HEK293 (cell line): ENCODE measurements at regions not wholly inside any gene's neighbourhood (a gene's known extent, or its start where the extent isn't known, plus 50 kb on each side); places are given as distances from the start of the nearest gene placed in this dataset.

ENCODE experiments used
- GLI2 ChIP-seq: fragments of 450-650 bp; formaldehyde crosslinking; IDR thresholded peaks from 2 replicates; pipeline ENCODE4; 2017; ENCODE audit warnings: missing biosample characterization, missing genetic modification characterization, low read depth, borderline replicate concordance
- REPIN1 ChIP-seq: fragments of 450-650 bp; formaldehyde crosslinking; IDR thresholded peaks from 2 replicates; pipeline ENCODE4 v1.5.1; 2017; ENCODE audit warnings: missing biosample characterization, missing genetic modification characterization, low read depth
- SP2 ChIP-seq: fragments of 450-650 bp; formaldehyde crosslinking; IDR thresholded peaks from 2 replicates; pipeline ENCODE4 v1.5.1; 2016; ENCODE audit warnings: missing biosample characterization, missing genetic modification characterization
- ZFP41 ChIP-seq: fragments of 450-650 bp; formaldehyde crosslinking; IDR thresholded peaks from 2 replicates; pipeline ENCODE4 v1.5.1; 2016; ENCODE audit warnings: missing biosample characterization, missing genetic modification characterization, borderline replicate concordance
- ZNF138 ChIP-seq: fragments of 450-650 bp; formaldehyde crosslinking; IDR thresholded peaks from 2 replicates; pipeline ENCODE4 v1.5.1; 2016; ENCODE audit warnings: missing biosample characterization, missing genetic modification characterization, borderline replicate concordance
- ZNF239 ChIP-seq: fragments of 450-650 bp; formaldehyde crosslinking; IDR thresholded peaks from 2 replicates; pipeline ENCODE4 v1.5.1; 2016; ENCODE audit warnings: missing biosample characterization, missing genetic modification characterization
- TF ChIP-seq, protein P1 (sequence below): fragments of 450-650 bp; formaldehyde crosslinking; IDR thresholded peaks from 2 replicates; pipeline ENCODE4 v1.5.1; 2016; ENCODE audit warnings: missing biosample characterization, missing genetic modification characterization
- TF ChIP-seq, protein P2 (sequence below): fragments of 450-650 bp; formaldehyde crosslinking; IDR thresholded peaks from 2 replicates; pipeline ENCODE4 v1.5.1; 2016; ENCODE audit warnings: missing biosample characterization, missing genetic modification characterization
- TF ChIP-seq, protein P3 (sequence below): fragments of 450-650 bp; formaldehyde crosslinking; IDR thresholded peaks from 2 replicates; pipeline ENCODE4 v1.5.1; 2016; ENCODE audit warnings: missing biosample characterization, missing genetic modification characterization

DNA sequence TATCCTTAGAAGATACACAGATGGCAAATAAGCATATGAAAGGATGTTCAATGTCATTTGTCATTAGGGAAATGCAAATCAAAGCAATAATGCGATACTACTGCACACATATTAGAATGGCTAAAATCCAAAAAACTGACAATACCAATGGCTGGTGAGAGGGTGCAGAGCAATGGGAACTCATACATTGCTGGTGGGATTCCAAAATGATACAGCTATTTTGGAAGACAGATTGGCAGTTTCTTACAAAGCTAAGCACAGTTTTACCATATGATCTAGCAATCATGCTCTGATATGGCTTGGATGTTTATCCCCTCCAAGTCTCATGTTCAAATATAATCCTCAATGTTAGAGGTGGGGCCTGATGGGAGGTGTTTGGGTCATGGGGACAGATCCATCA is 122.6 kb downstream of the KCTD15 start:
- TF ChIP-seq, protein P1, sequence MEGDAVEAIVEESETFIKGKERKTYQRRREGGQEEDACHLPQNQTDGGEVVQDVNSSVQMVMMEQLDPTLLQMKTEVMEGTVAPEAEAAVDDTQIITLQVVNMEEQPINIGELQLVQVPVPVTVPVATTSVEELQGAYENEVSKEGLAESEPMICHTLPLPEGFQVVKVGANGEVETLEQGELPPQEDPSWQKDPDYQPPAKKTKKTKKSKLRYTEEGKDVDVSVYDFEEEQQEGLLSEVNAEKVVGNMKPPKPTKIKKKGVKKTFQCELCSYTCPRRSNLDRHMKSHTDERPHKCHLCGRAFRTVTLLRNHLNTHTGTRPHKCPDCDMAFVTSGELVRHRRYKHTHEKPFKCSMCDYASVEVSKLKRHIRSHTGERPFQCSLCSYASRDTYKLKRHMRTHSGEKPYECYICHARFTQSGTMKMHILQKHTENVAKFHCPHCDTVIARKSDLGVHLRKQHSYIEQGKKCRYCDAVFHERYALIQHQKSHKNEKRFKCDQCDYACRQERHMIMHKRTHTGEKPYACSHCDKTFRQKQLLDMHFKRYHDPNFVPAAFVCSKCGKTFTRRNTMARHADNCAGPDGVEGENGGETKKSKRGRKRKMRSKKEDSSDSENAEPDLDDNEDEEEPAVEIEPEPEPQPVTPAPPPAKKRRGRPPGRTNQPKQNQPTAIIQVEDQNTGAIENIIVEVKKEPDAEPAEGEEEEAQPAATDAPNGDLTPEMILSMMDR (tag by site-specific recombination) = no peak
- TF ChIP-seq ZNF138 (tag by site-specific recombination) = no peak
- TF ChIP-seq GLI2 (tag by site-specific recombination) = no peak
- TF ChIP-seq ZNF239 (tag by site-specific recombination) = no peak
- no peak for TF ChIP-seq ZFP41 (tag by site-specific recombination)
- TF ChIP-seq, protein P2, sequence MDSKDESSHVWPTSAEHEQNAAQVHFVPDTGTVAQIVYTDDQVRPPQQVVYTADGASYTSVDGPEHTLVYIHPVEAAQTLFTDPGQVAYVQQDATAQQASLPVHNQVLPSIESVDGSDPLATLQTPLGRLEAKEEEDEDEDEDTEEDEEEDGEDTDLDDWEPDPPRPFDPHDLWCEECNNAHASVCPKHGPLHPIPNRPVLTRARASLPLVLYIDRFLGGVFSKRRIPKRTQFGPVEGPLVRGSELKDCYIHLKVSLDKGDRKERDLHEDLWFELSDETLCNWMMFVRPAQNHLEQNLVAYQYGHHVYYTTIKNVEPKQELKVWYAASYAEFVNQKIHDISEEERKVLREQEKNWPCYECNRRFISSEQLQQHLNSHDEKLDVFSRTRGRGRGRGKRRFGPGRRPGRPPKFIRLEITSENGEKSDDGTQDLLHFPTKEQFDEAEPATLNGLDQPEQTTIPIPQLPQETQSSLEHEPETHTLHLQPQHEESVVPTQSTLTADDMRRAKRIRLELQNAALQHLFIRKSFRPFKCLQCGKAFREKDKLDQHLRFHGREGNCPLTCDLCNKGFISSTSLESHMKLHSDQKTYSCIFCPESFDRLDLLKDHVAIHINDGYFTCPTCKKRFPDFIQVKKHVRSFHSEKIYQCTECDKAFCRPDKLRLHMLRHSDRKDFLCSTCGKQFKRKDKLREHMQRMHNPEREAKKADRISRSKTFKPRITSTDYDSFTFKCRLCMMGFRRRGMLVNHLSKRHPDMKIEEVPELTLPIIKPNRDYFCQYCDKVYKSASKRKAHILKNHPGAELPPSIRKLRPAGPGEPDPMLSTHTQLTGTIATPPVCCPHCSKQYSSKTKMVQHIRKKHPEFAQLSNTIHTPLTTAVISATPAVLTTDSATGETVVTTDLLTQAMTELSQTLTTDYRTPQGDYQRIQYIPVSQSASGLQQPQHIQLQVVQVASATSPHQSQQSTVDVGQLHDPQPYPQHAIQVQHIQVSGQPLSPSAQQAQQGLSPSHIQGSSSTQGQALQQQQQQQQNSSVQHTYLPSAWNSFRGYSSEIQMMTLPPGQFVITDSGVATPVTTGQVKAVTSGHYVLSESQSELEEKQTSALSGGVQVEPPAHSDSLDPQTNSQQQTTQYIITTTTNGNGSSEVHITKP (tag by site-specific recombination) = no peak
- no peak for TF ChIP-seq REPIN1 (tag by site-specific recombination)
- TF ChIP-seq, protein P3, sequence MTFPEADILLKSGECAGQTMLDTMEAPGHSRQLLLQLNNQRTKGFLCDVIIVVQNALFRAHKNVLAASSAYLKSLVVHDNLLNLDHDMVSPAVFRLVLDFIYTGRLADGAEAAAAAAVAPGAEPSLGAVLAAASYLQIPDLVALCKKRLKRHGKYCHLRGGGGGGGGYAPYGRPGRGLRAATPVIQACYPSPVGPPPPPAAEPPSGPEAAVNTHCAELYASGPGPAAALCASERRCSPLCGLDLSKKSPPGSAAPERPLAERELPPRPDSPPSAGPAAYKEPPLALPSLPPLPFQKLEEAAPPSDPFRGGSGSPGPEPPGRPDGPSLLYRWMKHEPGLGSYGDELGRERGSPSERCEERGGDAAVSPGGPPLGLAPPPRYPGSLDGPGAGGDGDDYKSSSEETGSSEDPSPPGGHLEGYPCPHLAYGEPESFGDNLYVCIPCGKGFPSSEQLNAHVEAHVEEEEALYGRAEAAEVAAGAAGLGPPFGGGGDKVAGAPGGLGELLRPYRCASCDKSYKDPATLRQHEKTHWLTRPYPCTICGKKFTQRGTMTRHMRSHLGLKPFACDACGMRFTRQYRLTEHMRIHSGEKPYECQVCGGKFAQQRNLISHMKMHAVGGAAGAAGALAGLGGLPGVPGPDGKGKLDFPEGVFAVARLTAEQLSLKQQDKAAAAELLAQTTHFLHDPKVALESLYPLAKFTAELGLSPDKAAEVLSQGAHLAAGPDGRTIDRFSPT (tag by site-specific recombination) = no peak
- TF ChIP-seq SP2 (tag by site-specific recombination) = no peak
